ENCODE measurements at regions not wholly inside any gene's neighbourhood (a gene's known extent, or its start where the extent isn't known, plus 50 kb on each side); places are given as distances from the start of the nearest gene placed in this dataset.

DNA sequence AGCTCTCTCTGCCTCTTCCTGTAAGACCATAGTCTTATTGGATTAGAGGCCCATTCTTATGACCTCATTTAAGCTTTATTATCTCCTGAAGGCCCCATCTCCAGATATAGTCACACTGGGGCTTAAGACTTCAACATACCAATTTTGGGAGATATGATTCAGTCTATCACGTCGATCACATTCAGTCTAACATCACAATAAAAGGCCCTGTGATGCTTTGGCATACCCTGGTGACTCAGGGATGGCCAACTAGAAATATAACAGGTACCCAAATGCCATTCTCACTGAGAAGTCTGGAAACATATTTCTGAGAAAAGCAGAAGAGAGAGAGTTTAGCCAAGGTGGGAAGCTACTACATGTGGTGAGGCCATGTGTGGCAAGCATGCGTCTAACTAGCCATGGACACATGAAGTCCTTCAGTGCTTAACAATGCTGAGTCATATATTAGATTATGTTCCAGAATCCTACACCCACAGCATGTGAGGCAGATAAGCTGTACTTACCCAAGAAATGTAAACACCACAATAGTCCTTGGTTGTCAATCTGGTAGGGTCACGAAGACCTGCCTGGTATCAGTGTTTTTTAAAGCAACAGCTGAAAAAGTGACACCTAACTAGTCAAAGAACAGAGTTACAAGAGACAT lies 485.1 kb downstream of the FOXO1 start (continued):
- TF ChIP-seq, protein P1, sequence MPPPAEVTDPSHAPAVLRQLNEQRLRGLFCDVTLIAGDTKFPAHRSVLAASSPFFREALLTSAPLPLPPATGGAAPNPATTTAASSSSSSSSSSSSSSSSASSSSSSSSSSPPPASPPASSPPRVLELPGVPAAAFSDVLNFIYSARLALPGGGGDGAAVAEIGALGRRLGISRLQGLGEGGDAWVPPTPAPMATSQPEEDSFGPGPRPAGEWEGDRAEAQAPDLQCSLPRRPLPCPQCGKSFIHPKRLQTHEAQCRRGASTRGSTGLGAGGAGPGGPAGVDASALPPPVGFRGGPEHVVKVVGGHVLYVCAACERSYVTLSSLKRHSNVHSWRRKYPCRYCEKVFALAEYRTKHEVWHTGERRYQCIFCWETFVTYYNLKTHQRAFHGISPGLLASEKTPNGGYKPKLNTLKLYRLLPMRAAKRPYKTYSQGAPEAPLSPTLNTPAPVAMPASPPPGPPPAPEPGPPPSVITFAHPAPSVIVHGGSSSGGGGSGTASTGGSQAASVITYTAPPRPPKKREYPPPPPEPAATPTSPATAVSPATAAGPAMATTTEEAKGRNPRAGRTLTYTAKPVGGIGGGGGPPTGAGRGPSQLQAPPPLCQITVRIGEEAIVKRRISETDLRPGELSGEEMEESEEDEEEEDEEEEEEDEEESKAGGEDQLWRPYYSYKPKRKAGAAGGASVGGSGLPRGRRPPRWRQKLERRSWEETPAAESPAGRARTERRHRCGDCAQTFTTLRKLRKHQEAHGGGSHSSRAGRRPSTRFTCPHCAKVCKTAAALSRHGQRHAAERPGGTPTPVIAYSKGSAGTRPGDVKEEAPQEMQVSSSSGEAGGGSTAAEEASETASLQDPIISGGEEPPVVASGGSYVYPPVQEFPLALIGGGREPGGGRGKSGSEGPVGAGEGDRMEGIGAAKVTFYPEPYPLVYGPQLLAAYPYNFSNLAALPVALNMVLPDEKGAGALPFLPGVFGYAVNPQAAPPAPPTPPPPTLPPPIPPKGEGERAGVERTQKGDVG (CRISPR knock-in tag; IDR thresholded peaks at IDR 0.05), result no peak
- TF ChIP-seq MEF2B (IDR thresholded peaks at IDR 0.05; ENCODE audit: partially characterized antibody, poor library complexity, severe bottlenecking), result no peak
- TF ChIP-seq, protein P2, sequence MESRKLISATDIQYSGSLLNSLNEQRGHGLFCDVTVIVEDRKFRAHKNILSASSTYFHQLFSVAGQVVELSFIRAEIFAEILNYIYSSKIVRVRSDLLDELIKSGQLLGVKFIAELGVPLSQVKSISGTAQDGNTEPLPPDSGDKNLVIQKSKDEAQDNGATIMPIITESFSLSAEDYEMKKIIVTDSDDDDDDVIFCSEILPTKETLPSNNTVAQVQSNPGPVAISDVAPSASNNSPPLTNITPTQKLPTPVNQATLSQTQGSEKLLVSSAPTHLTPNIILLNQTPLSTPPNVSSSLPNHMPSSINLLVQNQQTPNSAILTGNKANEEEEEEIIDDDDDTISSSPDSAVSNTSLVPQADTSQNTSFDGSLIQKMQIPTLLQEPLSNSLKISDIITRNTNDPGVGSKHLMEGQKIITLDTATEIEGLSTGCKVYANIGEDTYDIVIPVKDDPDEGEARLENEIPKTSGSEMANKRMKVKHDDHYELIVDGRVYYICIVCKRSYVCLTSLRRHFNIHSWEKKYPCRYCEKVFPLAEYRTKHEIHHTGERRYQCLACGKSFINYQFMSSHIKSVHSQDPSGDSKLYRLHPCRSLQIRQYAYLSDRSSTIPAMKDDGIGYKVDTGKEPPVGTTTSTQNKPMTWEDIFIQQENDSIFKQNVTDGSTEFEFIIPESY (IDR thresholded peaks at IDR 0.05), result no peak
- TF ChIP-seq HCFC1 (IDR thresholded peaks at IDR 0.05; ENCODE audit: low read length), result no peak
- no peak for TF ChIP-seq ETV6 (conservative IDR thresholded peaks at IDR 0.05 in 1 of 2, IDR thresholded peaks at IDR 0.05 in 1 of 2; ENCODE audit: borderline replicate concordance in 1 of 2, low read depth in 1 of 2)
- TF ChIP-seq GABPA (IDR thresholded peaks at IDR 0.05; ENCODE audit: low read depth), result no peak
- TF ChIP-seq NFYB (IDR thresholded peaks at IDR 0.05; ENCODE audit: insufficient read depth, low read depth, low read length), result no peak
- no peak for TF ChIP-seq EED (IDR thresholded peaks at IDR 0.05; ENCODE audit: low read depth)
- no peak for TF ChIP-seq SIN3A (IDR thresholded peaks at IDR 0.05; ENCODE audit: low read depth, low read length)
- no peak for TF ChIP-seq IRF4 (IDR thresholded peaks at IDR 0.05; ENCODE audit: low read depth, low read length)
- no peak for TF ChIP-seq CBX5 (IDR thresholded peaks at IDR 0.05; ENCODE audit: low read depth)
- TF ChIP-seq TCF3 (IDR thresholded peaks at IDR 0.05; ENCODE audit: borderline replicate concordance, insufficient read depth, low read depth, low read length), result no peak
- TF ChIP-seq ZBTB11 (CRISPR knock-in tag; IDR thresholded peaks at IDR 0.05), result no peak
- no peak for TF ChIP-seq YY1 (IDR thresholded peaks at IDR 0.05; ENCODE audit: low read depth, low read length)
